ES-I3 (cell line): ENCODE measurements at regions not wholly inside any gene's neighbourhood (a gene's known extent, or its start where the extent isn't known, plus 50 kb on each side); places are given as distances from the start of the nearest gene placed in this dataset.

Experiments used
- H3K36me3 ChIP-seq: 2 replicates; pipeline ENCODE4 v1.6.1; 2013; ENCODE audit warnings: mild to moderate bottlenecking, low read length, control low read depth, moderate library complexity; ENCODE audit not compliant: insufficient read depth
- H3K4me1 ChIP-seq: 2 replicates; pipeline ENCODE4 v1.6.1; 2013; ENCODE audit warnings: mild to moderate bottlenecking, control low read depth, low read length; ENCODE audit not compliant: insufficient read depth
- H3K9ac ChIP-seq: 2 replicates; pipeline ENCODE4 v1.6.1; 2013; ENCODE audit warnings: low read depth, mild to moderate bottlenecking, low read length, moderate library complexity
- H3K9me3 ChIP-seq: 2 replicates; pipeline ENCODE4 v1.6.1; 2013; ENCODE audit warnings: mild to moderate bottlenecking, low read length, moderate library complexity; ENCODE audit not compliant: control insufficient read depth, insufficient read depth

DNA sequence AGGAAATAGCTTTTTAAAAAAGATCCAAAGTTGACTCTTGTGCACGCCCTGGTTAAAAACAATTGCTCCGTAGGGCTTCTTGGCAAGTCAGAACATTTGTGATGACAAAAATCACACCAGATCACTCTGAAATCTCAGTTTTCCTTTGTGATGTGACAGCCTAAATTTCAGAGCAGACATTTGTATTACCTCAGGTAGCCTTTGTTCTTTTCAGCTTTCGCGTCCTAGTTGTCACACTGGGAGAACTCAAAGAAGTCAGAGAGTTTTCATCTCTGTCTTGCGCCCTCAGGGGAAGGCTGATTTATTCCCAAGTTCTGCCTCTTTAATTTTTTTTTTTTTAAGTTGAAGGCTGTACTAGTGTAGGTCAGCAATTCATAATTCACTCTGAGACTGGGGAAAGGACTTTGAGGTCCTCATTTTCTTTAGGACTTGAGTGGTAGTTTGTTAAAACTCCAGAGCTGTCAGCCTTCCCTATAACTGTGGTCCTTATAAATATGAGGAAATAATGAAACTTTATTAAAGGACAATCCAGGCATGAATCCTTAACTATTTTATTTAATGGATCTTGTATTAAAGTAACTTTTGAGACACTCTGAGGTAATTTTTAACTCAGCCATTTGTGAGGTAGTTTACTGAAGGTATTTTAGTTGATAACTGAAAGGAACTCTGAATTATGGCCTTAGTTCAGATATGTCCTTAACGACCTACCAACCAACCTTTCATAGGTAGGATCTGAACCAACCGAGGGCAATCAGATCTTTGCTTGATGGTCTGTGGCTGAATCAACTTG lies 525.1 kb upstream of the FAM98A start:
- no peaks in the 10 kb centered on the region for H3K4me1 ChIP-seq
- H3K9ac ChIP-seq: no peak overlapping the region
- H3K36me3 ChIP-seq: no peaks in the 10 kb centered on the region; the same call in 1 of the 2 replicates
- H3K9me3 ChIP-seq: no peaks in the 10 kb centered on the region; the same call in 1 of the 2 replicates

DNA sequence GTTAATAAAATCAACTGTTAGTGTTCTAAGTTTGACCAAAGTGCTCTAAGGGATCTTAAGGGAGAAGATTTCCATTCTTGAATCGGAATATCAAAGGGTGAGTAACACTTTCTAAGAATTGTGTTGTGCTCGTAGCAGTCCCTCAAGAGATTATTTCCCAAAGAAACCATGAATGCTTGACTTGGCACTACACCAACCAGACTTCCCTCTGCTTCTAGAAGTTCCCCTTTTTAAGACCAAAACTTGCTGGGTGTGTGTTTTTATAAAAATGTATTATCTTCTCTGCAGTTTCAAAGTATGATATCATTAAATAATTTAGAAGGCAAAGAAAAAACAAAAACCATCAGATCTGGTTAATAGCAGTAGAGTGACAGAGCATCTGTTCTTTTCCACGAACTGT lies 522.0 kb upstream of the FAM98A start:
- Histone ChIP-seq H3K4me1 (no peaks in the 10 kb centered on the region), H3K36me3 (no peaks in the 10 kb centered on the region; the same call in 1 of the 2 replicates), H3K9ac (no peak overlapping the region), H3K9me3 (no peaks in the 10 kb centered on the region; the same call in 1 of the 2 replicates)

DNA sequence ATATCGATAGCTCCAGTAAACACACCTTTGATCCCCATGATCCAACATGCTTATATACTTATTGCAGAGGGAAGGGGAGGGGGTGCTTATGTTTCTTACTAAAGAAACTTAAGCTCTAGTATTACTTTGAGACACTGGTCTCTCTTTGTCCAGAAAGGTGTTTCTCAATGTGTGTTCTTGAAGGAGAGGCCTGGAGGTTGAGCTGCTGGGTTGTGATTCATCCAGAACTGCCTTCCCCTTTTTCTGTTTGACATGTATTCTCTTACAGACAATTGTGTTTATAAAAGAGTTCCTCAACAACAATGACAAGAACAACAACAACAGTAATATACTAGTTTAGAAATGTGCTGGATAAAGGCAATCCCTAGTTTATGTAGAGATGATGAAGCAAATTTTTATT lies 516.0 kb upstream of the FAM98A start:
- Histone ChIP-seq H3K36me3 (no peaks in the 10 kb centered on the region), H3K4me1 (no peaks in the 10 kb centered on the region), H3K9ac (no peak overlapping the region), H3K9me3 (no peaks in the 10 kb centered on the region)

DNA sequence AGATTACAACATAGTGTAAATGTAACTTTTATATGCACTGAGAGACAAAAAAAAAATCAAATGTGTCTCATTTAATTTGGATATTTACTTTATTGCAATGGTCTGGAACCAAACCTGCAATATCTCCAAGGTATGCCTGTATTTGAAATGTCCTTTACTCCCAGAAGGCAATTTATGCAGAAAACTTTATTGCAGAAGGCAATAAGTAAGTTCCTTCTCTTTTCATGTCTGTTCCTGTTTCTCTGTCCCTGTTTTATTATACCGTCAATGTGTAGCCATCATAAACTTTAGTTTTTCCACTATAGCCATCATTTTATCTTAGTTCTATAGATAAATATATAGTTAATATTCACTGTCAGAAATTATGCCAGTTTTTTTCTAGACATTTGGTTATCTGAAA lies 513.1 kb upstream of the FAM98A start:
- H3K36me3 ChIP-seq: no peaks in the 10 kb centered on the region
- no peak overlapping the region for H3K9ac ChIP-seq
- no peaks in the 10 kb centered on the region for H3K4me1 ChIP-seq
- H3K9me3 ChIP-seq: no peaks in the 10 kb centered on the region

DNA sequence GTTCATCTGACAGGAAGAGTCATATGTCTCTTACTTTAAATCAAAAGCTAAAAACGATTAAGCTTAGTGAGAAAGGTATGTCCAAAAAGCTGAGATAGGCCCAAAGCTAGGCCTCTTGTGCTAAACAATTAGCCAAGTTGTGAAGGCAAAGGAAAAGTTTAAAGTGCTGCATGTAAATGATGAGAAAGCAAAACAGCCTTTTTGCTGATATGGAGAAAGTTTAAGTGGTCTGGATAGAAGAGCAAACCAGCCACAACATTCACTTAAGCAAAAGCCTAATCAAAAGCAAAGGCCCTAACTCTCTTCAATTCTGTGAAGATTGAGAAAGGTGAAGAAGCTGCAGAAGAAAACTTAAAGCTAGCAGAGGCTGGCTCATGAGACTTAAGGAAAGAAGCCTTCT lies 511.3 kb upstream of the FAM98A start:
- no peak overlapping the region for H3K9ac ChIP-seq
- no peaks in the 10 kb centered on the region; the same call in 1 of the 2 replicates for H3K4me1 ChIP-seq

DNA sequence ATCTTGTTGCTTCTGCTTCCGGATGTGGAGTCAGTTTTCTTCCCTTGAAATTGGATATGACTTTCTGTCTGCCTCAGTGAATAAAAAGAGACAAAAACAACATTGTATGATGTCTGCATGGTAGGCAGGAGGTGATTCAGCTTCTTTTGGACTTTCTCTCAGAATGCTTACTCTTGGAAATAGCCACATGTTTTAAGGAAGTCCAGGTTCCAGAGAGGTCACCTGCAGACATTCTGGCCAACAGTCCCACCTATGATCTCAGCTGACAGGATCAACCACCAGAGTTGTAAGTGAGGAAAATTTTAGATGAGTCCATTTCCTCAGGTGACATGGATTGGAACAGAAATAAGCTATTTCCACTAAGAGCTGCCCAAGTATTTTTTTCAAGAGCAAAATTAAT lies 508.7 kb upstream of the FAM98A start:
- Histone ChIP-seq H3K9me3 (no peaks in the 10 kb centered on the region), H3K36me3 (no peaks in the 10 kb centered on the region), H3K4me1 (no peaks in the 10 kb centered on the region; the same call in 1 of the 2 replicates), H3K9ac (no peak overlapping the region)

More for the DNA sequence above, 511.3 kb upstream of the FAM98A start:
- no peaks in the 10 kb centered on the region for H3K36me3 ChIP-seq
- no peaks in the 10 kb centered on the region for H3K9me3 ChIP-seq

DNA sequence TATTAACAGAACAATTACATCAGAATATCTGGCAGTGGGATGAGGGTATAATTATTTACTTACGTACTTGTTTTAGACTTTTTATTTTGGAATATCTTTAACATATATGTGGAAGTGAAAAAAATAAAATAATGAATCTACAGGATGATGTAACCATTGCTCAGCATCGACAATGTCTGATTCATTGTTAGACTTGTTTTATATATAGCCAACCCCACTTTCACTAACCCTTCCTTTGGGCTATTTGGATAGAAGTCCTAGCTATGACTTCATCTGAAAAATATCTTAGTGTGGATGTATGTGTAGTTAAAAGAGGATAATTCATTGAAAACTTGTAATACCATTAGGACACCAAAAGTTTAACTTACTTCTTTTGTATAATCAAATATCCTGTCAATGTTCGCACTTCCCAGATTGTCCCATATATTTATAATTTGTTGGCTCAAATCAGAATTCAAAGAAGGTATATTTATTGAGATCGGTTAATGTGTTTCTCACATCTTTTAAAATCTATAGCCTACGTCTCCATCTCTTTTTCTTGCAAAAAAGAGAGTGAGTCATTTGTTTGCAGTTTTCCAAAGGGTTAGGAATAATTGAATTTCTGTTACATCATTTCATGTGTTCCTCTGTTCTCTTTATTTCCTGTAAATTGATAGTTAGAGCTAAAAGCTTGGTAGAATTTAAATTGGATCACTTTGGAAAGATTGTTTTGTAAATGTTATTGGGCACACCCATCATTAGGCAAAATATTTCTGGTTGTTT lies 506.1 kb upstream of the FAM98A start:
- no peak overlapping the region for H3K9ac ChIP-seq
- H3K4me1 ChIP-seq: no peaks in the 10 kb centered on the region; the same call in 1 of the 2 replicates
- H3K9me3 ChIP-seq: peaks cover under 1% of the 10 kb centered on the region; the same call in 1 of the 2 replicates

DNA sequence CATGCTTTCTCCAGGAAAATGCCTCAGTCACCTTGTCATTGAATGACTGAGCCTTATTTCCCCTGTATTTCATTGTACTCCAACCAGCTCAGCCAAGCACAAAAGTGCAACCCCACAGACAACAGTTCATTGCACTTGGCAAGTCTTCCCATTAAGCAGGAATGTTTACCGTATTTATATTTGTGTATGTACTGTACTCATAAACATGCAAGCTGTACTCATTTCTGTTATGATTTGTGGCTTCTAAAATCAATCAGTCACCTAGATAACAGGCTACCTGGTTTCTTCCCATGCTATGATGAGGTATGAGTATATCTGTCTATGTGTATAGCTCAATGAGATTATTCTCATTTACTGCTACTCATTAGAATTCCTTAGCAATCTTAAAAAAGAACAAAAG lies 505.5 kb upstream of the FAM98A start:
- Histone ChIP-seq H3K4me1 (no peaks in the 10 kb centered on the region; the same call in 1 of the 2 replicates), H3K36me3 (no peaks in the 10 kb centered on the region), H3K9ac (no peak overlapping the region), H3K9me3 (peaks cover 2% of the 10 kb centered on the region; the same call in 1 of the 2 replicates)

More for the DNA sequence above, 506.1 kb upstream of the FAM98A start:
- no peaks in the 10 kb centered on the region for H3K36me3 ChIP-seq

DNA sequence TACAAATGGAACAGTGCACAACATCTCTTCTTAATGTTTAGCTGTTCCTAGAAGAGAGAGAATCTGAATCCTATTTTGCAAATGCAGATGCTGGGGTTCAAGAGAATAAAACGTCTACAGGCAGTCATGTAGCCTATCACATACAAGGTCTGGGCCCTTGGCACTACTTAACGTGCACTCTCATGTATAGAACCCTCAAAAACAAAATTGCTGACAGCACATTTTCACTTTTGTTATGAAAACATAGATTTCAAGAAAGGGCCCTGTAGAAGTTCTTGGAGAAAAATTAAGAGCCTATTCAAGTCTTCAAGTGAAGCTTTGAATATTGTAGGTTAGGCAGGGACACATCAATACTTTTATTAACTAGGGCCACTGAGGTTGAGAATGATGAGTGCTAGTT lies 504.3 kb upstream of the FAM98A start:
- peaks cover 2% of the 10 kb centered on the region; the same call in 1 of the 2 replicates for H3K9me3 ChIP-seq
- H3K4me1 ChIP-seq: no peaks in the 10 kb centered on the region; the same call in 1 of the 2 replicates
- no peaks in the 10 kb centered on the region for H3K36me3 ChIP-seq

DNA sequence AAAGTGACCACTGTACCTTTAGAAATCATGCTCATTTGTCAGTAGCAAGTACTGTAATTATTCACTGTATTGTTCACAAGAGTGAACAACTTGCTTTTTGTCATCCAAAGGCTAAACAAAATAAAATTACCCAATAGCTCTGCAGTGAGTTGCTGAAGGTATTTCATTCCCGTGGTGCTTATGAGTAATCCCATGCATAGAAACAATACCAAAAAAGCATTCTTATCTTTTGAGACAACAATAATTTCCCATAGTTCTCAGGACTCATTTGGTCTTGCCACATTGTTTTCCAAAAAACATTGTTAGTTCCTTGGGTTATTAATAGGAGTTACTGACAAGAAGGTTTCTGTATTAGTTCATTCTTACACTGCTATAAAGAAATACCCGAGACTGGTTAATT lies 503.2 kb upstream of the FAM98A start:
- Histone ChIP-seq H3K4me1 (no peaks in the 10 kb centered on the region; the same call in 1 of the 2 replicates), H3K36me3 (no peaks in the 10 kb centered on the region), H3K9ac (no peak overlapping the region), H3K9me3 (peaks cover 2% of the 10 kb centered on the region; the same call in 1 of the 2 replicates)

More for the DNA sequence above, 504.3 kb upstream of the FAM98A start:
- no peak overlapping the region for H3K9ac ChIP-seq

DNA sequence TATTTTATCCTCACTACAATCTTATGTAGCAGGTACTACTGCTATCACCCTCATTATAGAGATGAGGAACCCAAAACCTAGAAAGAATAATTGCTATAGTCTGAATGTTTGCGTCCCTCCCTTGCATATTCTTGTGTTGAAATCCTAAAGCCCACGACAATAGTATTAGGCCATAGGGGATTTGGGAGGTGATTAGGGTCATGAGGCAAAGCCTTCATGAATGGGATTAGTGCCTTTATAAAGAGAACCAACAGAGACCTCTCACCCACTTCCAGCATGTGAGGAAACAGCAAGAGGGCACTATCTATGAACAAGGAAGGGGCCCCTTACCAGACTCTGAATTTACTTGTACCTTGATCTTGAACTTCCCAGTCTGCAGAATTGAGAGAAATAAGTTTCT lies 500.3 kb upstream of the FAM98A start:
- H3K9me3 ChIP-seq: peaks cover 2% of the 10 kb centered on the region; the same call in 1 of the 2 replicates
- no peaks in the 10 kb centered on the region for H3K4me1 ChIP-seq
- no peak overlapping the region for H3K9ac ChIP-seq
- no peaks in the 10 kb centered on the region for H3K36me3 ChIP-seq

DNA sequence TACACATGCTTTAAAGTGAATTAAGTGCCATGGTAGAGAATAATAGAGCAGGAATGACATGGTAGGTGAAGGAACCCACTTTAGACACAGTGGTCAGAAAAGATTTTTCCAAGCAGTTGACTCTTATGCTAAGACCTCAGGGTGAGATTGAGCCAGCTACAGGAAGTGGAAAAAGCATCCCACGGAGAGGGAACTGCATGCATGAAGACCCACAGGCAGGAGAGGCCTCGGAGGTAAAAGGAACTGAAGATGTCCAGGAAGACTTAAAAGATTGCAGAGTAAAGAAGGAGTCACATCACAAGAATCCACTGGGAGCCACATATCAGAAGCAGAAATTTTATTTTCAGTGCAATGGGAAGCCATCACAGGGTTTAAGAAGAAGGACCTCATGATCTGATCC lies 499.2 kb upstream of the FAM98A start:
- H3K9me3 ChIP-seq: peaks cover 2% of the 10 kb centered on the region; the same call in 1 of the 2 replicates
- no peaks in the 10 kb centered on the region for H3K36me3 ChIP-seq
- no peaks in the 10 kb centered on the region for H3K4me1 ChIP-seq
- no peak overlapping the region for H3K9ac ChIP-seq

DNA sequence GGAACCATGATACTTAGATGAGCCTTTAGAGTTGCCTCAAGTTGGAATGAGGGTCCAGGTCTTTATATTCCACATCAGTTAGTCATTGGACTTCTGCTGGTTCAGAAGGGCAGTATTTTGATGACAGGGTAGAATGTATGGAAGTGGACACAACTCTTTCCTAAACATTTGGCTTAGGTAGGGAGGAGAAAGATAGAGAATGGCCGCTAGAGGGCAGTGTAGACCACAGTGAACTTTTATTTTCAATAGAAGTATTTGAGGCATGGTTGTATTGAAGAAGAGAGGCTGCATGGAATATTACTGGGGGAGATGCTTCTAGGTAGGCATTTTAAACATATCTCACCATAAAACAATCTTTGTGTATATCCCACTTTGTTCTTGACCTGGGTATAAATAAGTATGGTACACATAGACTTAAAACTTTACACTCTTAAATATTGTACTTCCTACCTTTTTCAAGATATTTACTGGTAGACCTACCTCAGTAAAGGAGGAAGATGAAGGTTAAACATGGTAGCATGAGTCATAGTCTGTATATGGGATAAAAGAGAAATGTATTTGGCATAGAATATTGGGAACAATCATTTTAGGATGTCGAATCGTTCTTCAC lies 497.6 kb upstream of the FAM98A start:
- Histone ChIP-seq H3K4me1 (no peaks in the 10 kb centered on the region), H3K9ac (no peak overlapping the region), H3K36me3 (no peaks in the 10 kb centered on the region)

DNA sequence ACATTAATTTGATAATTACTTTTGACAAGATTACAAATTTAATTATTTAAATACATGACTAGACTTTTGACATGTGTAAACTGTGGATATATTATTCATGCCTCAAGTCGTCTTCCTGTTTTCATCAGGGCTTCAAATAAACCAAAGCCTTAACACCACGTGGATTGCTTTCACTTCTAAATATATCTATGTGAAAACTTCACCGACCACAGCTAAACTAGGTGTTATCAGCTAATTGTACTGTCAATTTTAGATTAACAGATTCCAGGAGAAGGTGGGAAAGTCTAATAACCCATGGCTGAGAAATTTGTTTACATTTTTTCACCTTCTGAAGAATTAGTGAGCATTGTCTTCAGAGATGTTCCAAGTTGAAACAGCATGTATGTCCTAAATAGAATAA lies 494.7 kb upstream of the FAM98A start:
- Histone ChIP-seq H3K9ac (no peak overlapping the region), H3K9me3 (no peaks in the 10 kb centered on the region), H3K36me3 (no peaks in the 10 kb centered on the region), H3K4me1 (no peaks in the 10 kb centered on the region)

More for the DNA sequence above, 497.6 kb upstream of the FAM98A start:
- H3K9me3 ChIP-seq: peaks cover 2% of the 10 kb centered on the region; the same call in 1 of the 2 replicates
